HG02970 (cell line): ENCODE measurements at regions not wholly inside any gene's neighbourhood (a gene's known extent, or its start where the extent isn't known, plus 50 kb on each side); places are given as distances from the start of the nearest gene placed in this dataset.

ENCODE experiments used
- ATAC-seq: cut with Tn5 transposase; IDR thresholded peaks from one replicate; pipeline ENCODE4 v1.9.1; 2021; ENCODE audit warnings: mild to moderate bottlenecking, moderate library complexity, moderate number of reproducible peaks; ENCODE audit not compliant: unreplicated experiment, low FRiP score

GRCh38 chr3:88209356-88209755, 59.6 kb downstream of the C3orf38 start:
- no peak for ATAC-seq

- ATAC-seq = no peak
Observed at GRCh38 chr3:88211096-88211890, 61.5 kb downstream of the C3orf38 start.

- no peak for ATAC-seq
Observed at GRCh38 chr3:88219138-88219792, 69.5 kb downstream of the C3orf38 start.

GRCh38 chr3:88220126-88220525, 70.4 kb downstream of the C3orf38 start:
- ATAC-seq = no peak

GRCh38 chr3:88221726-88222125, 72.0 kb downstream of the C3orf38 start:
- no peak for ATAC-seq

- ATAC-seq = no peak
Observed at GRCh38 chr3:88222343-88222742, 72.6 kb downstream of the C3orf38 start.

GRCh38 chr3:88225326-88226008, 75.7 kb downstream of the C3orf38 start:
- no peak for ATAC-seq

- no peak for ATAC-seq
Observed at GRCh38 chr3:88226910-88227309, 77.2 kb downstream of the C3orf38 start.

- ATAC-seq = no peak
Observed at GRCh38 chr3:88230638-88231037, 80.9 kb downstream of the C3orf38 start.

GRCh38 chr3:88231207-88231606, 81.4 kb downstream of the C3orf38 start:
- no peak for ATAC-seq

- no peak for ATAC-seq
Observed at GRCh38 chr3:88231632-88232031, 81.9 kb downstream of the C3orf38 start.

GRCh38 chr3:88235102-88235501, 85.3 kb downstream of the C3orf38 start:
- ATAC-seq = no peak

GRCh38 chr3:88239870-88240269, 90.1 kb downstream of the C3orf38 start:
- ATAC-seq = no peak

- no peak for ATAC-seq
Observed at GRCh38 chr3:88248658-88249057, 98.9 kb downstream of the C3orf38 start.

GRCh38 chr3:88259045-88259444, 109.3 kb downstream of the C3orf38 start:
- ATAC-seq = no peak

- no peak for ATAC-seq
Observed at GRCh38 chr3:88262527-88262926, 112.8 kb downstream of the C3orf38 start.

GRCh38 chr3:88263417-88264100, 113.8 kb downstream of the C3orf38 start:
- ATAC-seq = no peak

GRCh38 chr3:88267441-88267840, 117.7 kb downstream of the C3orf38 start:
- no peak for ATAC-seq

- no peak for ATAC-seq
Observed at GRCh38 chr3:88267847-88268246, 118.1 kb downstream of the C3orf38 start.

- ATAC-seq = no peak
Observed at GRCh38 chr3:88280326-88280725, 130.6 kb downstream of the C3orf38 start.
